RWPE1 (cell line): ENCODE measurements at regions not wholly inside any gene's neighbourhood (a gene's known extent, or its start where the extent isn't known, plus 50 kb on each side); places are given as distances from the start of the nearest gene placed in this dataset.
"Not testable (repeated sequence)": the region's sequence is repeated elsewhere in the genome, so short reads cannot be mapped to it uniquely, and the experiment has no call there.

Source experiments
- CTCF ChIA-PET: fragments of 350-600 bp; sonication (Branson Sonifier 250); formaldehyde crosslinking; extraction: SDS; loops from one replicate; lab custom pipeline; 2021; lab: Yijun Ruan, JAX
- POLR2A ChIA-PET: fragments of 400-600 bp; formaldehyde crosslinking; extraction: SDS; loops from one replicate; lab custom pipeline; 2020; ENCODE audit warnings: antibody characterized with exemption; ENCODE audit not compliant: low non-redundant PET; lab: Yijun Ruan, JAX
- DNase-seq: peaks from one replicate; pipeline ENCODE4 v3.0.0; 2012; ENCODE audit warnings: low spot score
- H3K27ac ChIP-seq: fragments of 450-650 bp; 2 replicates; pipeline ENCODE4 v1.5.1; 2017
- CTCF ChIP-seq: fragments of 450-650 bp; conservative IDR thresholded peaks from 2 replicates; pipeline ENCODE4 v1.5.1; 2017; ENCODE audit warnings: low read depth, mild to moderate bottlenecking

GRCh38 chr14:49961270-49962222, 68.7 kb downstream of the ARF6 start:
- H3K27ac ChIP-seq, result peak overlapping the region; percentile 67
- peak; percentile 76 for DNase-seq
- ChIA-PET CTCF (interaction anchor here (0.6 to 1.0 kb wide), 4 partner anchors 15 to 100 kb away, joined by 3 read pairs; no protein-coding TSS in a partner anchor), POLR2A (interaction anchor here (0.6 to 1.3 kb wide), 4 partner anchors 10 to 361 kb away, joined by 3 to 6 read pairs (median 4); no protein-coding TSS in a partner anchor)
- no peak for TF ChIP-seq CTCF

- DNase-seq, result peak; percentile 87
- CTCF ChIA-PET, result interaction anchor here (0.8 to 1.0 kb wide), 2 partner anchors 70 to 101 kb away, joined by 3 read pairs; no protein-coding TSS in a partner anchor
- H3K27ac ChIP-seq, result no peak overlapping the region
- POLR2A ChIA-PET, result interaction anchor here (0.9 to 1.3 kb wide), 2 partner anchors 11 to 37 kb away, joined by 3 read pairs; no protein-coding TSS in a partner anchor
- no peak for TF ChIP-seq CTCF
These were observed 69.7 kb downstream of the ARF6 start for GRCh38 chr14:49962621-49963020.

DNA sequence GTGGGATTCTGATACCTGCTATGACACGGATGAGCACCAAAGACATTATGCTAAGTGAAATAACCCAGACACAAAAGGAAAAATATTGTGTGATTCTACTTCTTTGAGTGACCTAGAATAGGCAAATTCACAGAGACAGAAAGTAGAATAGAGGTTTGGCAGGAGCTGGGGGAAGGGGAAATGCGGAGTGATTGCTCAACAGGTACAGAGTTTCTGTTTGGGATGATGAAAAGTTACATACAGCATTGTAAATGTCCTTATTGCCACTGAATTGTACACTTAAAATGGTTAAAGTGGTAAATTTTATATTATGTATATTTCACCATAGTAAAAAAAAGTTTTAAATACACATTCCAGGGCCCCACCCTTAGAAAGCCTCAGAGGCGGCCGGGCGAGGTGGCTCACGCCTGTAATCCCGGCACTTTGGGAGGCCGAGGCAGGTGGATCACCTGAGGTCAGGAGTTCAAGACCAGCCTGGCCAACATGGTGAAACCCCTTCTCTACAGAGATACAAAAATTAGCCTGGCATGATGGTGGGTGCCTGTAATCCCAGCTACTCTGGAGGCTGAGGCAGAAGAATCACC, 72.3 kb downstream of the ARF6 start:
- DNase-seq, CTCF ChIA-PET, POLR2A ChIA-PET, H3K27ac ChIP-seq: not testable (repeated sequence)

- no peak for DNase-seq
- ChIA-PET POLR2A (no interaction called here), CTCF (no interaction called here)
- peak overlapping the region; percentile 59 for H3K27ac ChIP-seq
- no peak for TF ChIP-seq CTCF
These were observed 73.5 kb downstream of the ARF6 start for GRCh38 chr14:49966304-49966809.

DNA sequence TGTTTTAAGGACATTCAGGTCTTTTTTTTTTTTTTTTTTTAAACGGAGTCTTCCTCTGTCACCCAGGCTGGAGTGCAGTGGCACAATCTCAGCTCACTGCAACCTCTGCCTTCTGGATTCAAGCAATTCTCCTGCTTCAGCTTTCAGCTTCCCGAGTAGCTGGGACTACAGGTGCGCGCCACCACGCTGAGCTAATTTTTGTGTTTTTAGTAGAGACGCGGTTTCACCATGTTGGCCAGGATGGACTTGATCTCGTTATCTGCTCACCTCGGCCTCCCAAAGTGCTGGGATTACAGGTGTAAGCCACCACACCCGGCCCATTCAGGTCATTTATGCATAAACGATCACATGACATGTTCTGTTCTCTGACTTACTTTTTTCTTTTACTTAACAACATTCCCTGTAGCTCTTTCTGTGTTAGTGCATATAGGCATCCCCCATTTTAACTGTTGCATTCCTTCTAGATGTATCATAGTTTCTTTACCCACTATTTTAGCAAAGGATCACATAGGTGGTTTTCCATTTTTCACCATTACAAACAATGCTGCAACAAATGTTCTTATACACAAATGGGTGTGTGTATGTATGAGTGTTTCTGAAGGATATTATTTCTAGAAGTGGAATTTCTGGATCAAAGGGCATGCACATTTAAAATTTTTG, 74.2 kb downstream of the ARF6 start:
- POLR2A ChIA-PET, result no interaction called here
- TF ChIP-seq CTCF, result no peak
- CTCF ChIA-PET, result no interaction called here
- no peak for DNase-seq
- peak overlapping the region; percentile 59; the same call in 1 of the 2 replicates for H3K27ac ChIP-seq

- CTCF ChIA-PET, result interaction anchor here (1.4 to 1.7 kb wide), 2 partner anchors 15 to 23 kb away, joined by 3 to 6 read pairs; no protein-coding TSS in a partner anchor
- H3K27ac ChIP-seq, result peak overlapping the region; percentile 64
- no peak for DNase-seq
- no peak for TF ChIP-seq CTCF
- POLR2A ChIA-PET, result no interaction called here
These were observed 77.1 kb downstream of the ARF6 start for GRCh38 chr14:49969961-49970360.
